Mesodermal cell (in vitro differentiated cells): ENCODE measurements at regions not wholly inside any gene's neighbourhood (a gene's known extent, or its start where the extent isn't known, plus 50 kb on each side); places are given as distances from the start of the nearest gene placed in this dataset.

ENCODE experiments used
- H3K27ac ChIP-seq: 2 replicates; pipeline ENCODE4 v1.7.0; 2013; ENCODE audit warnings: mild to moderate bottlenecking, low read depth, low read length, moderate library complexity; ENCODE audit not compliant: severe bottlenecking
- H3K36me3 ChIP-seq: 2 replicates; pipeline ENCODE4 v1.7.1; 2013; ENCODE audit warnings: mild to moderate bottlenecking, low read length, moderate library complexity; ENCODE audit not compliant: control insufficient read depth, insufficient read depth
- H3K4me1 ChIP-seq: one replicate; pipeline ENCODE4 v1.7.1; 2013; ENCODE audit warnings: mild to moderate bottlenecking, low read length; ENCODE audit not compliant: insufficient read depth, control insufficient read depth, poor library complexity, severe bottlenecking
- H3K4me3 ChIP-seq: 2 replicates; pipeline ENCODE4 v1.7.0; 2013; ENCODE audit warnings: low read length, control low read depth, mild to moderate bottlenecking; ENCODE audit not compliant: insufficient read depth, poor library complexity, severe bottlenecking; ENCODE audit errors: extremely low read depth
- H3K9me3 ChIP-seq: 2 replicates; pipeline ENCODE4 v1.7.1; 2013; ENCODE audit warnings: mild to moderate bottlenecking, low read length, moderate library complexity; ENCODE audit not compliant: control insufficient read depth
- WGBS, 2 experiments: methylation state at CpG; one replicate each; pipeline ENCODE4 v1.1.5; 2013; ENCODE audit warnings: missing lambda C conversion rate in 2 of 2; ENCODE audit not compliant: insufficient coverage in 2 of 2; 5-methylcytosine and 5-hydroxymethylcytosine counted together

- no peak overlapping the region for H3K27ac ChIP-seq
- 79 to 100% methylated on average over 2 of the region's 4 CpGs for WGBS, 2 experiments
- no peaks in the 10 kb centered on the region for H3K9me3 ChIP-seq
- no peaks in the 10 kb centered on the region for H3K36me3 ChIP-seq
- no peaks in the 10 kb centered on the region for H3K4me1 ChIP-seq
- H3K4me3 ChIP-seq: no peak overlapping the region
These were observed 261.0 kb downstream of the PDGFC start for GRCh38 chr4:156710365-156711192.

GRCh38 chr4:156705311-156705710 lies 266.3 kb downstream of the PDGFC start:
- Histone ChIP-seq H3K36me3 (no peaks in the 10 kb centered on the region), H3K4me3 (no peak overlapping the region), H3K27ac (no peak overlapping the region), H3K4me1 (no peaks in the 10 kb centered on the region), H3K9me3 (no peaks in the 10 kb centered on the region)
- WGBS, 2 experiments: 80% methylated on average over 1 of the region's 1 CpG; no CpG with 5 or more reads in 1 of the 2 experiments

GRCh38 chr4:156695163-156695562 lies 276.4 kb downstream of the PDGFC start:
- Histone ChIP-seq H3K4me3 (no peak overlapping the region), H3K36me3 (no peaks in the 10 kb centered on the region), H3K9me3 (no peaks in the 10 kb centered on the region), H3K27ac (no peak overlapping the region), H3K4me1 (no peaks in the 10 kb centered on the region)
- 83 to 85% methylated on average over 6 to 7 of the region's 7 CpGs for WGBS, 2 experiments

- Histone ChIP-seq H3K36me3 (no peaks in the 10 kb centered on the region), H3K4me3 (no peak overlapping the region), H3K4me1 (no peaks in the 10 kb centered on the region), H3K9me3 (no peaks in the 10 kb centered on the region), H3K27ac (no peak overlapping the region)
- WGBS, 2 experiments: 89 to 100% methylated on average over 2 to 3 of the region's 3 CpGs
These were observed 277.2 kb downstream of the PDGFC start for GRCh38 chr4:156694413-156694812.

GRCh38 chr4:156693557-156693956 lies 278.0 kb downstream of the PDGFC start:
- WGBS, 2 experiments: 60% methylated on average over 1 of the region's 1 CpG; no CpG with 5 or more reads in 1 of the 2 experiments
- Histone ChIP-seq H3K4me1 (no peaks in the 10 kb centered on the region), H3K9me3 (no peaks in the 10 kb centered on the region), H3K4me3 (no peak overlapping the region), H3K27ac (no peak overlapping the region), H3K36me3 (no peaks in the 10 kb centered on the region)

GRCh38 chr4:156692016-156692415 lies 279.6 kb downstream of the PDGFC start:
- H3K36me3 ChIP-seq: no peaks in the 10 kb centered on the region
- H3K27ac ChIP-seq: no peak overlapping the region
- H3K4me3 ChIP-seq: no peak overlapping the region
- H3K9me3 ChIP-seq: no peaks in the 10 kb centered on the region
- H3K4me1 ChIP-seq: no peaks in the 10 kb centered on the region
- no CpG with 5 or more reads among the region's 1 CpG for WGBS, 2 experiments

- Histone ChIP-seq H3K36me3 (no peaks in the 10 kb centered on the region), H3K27ac (no peak overlapping the region), H3K4me3 (no peak overlapping the region), H3K4me1 (no peaks in the 10 kb centered on the region), H3K9me3 (no peaks in the 10 kb centered on the region)
- WGBS, 2 experiments: no CpG with 5 or more reads among the region's 2 CpGs
These were observed 281.0 kb downstream of the PDGFC start for GRCh38 chr4:156690572-156690971.

- Histone ChIP-seq H3K36me3 (no peaks in the 10 kb centered on the region), H3K9me3 (no peaks in the 10 kb centered on the region), H3K27ac (no peak overlapping the region), H3K4me1 (no peaks in the 10 kb centered on the region), H3K4me3 (no peak overlapping the region)
- 100% methylated on average over 1 of the region's 3 CpGs; no CpG with 5 or more reads in 1 of the 2 experiments for WGBS, 2 experiments
These were observed 285.5 kb downstream of the PDGFC start for GRCh38 chr4:156686120-156686519.

- no peaks in the 10 kb centered on the region for H3K9me3 ChIP-seq
- no peak overlapping the region for H3K27ac ChIP-seq
- no peaks in the 10 kb centered on the region for H3K4me1 ChIP-seq
- no peaks in the 10 kb centered on the region for H3K36me3 ChIP-seq
- H3K4me3 ChIP-seq: no peak overlapping the region
- WGBS, 2 experiments: 100% methylated on average over 1 of the region's 3 CpGs; no CpG with 5 or more reads in 1 of the 2 experiments
These were observed 286.3 kb downstream of the PDGFC start for GRCh38 chr4:156685308-156685707.

GRCh38 chr4:156677656-156678055 lies 293.9 kb downstream of the PDGFC start:
- Histone ChIP-seq H3K9me3 (no peaks in the 10 kb centered on the region), H3K4me3 (no peak overlapping the region), H3K36me3 (no peaks in the 10 kb centered on the region), H3K27ac (no peak overlapping the region), H3K4me1 (peaks cover 12% of the 10 kb centered on the region)
- 43 to 82% methylated on average over 2 to 4 of the region's 4 CpGs for WGBS, 2 experiments

- Histone ChIP-seq H3K36me3 (no peaks in the 10 kb centered on the region), H3K4me3 (no peak overlapping the region), H3K9me3 (no peaks in the 10 kb centered on the region), H3K27ac (no peak overlapping the region), H3K4me1 (peaks cover 17% of the 10 kb centered on the region)
- 18% methylated on average over 2 of the region's 6 CpGs; no CpG with 5 or more reads in 1 of the 2 experiments for WGBS, 2 experiments
These were observed 294.5 kb downstream of the PDGFC start for GRCh38 chr4:156677131-156677531.
